ENCODE measurements at regions not wholly inside any gene's neighbourhood (a gene's known extent, or its start where the extent isn't known, plus 50 kb on each side); places are given as distances from the start of the nearest gene placed in this dataset.

GRCh38 chr2:134099273-134099672 is 154.6 kb upstream of the MGAT5 start:
- no peak overlapping the region for H2BK20ac ChIP-seq (ENCODE audit: low read length)
- H2BK15ac ChIP-seq (ENCODE audit: low read length), result no peak overlapping the region
- no peak overlapping the region for H3K23ac ChIP-seq (ENCODE audit: insufficient read length)
- no peak overlapping the region for H2BK5ac ChIP-seq (ENCODE audit: low read depth, low read length)
- no peaks in the 10 kb centered on the region for H3K79me2 ChIP-seq (ENCODE audit: control insufficient read depth in 1 of 2, insufficient read depth in 2 of 2, low read length in 2 of 2)
- no peaks in the 10 kb centered on the region for H3K79me1 ChIP-seq (ENCODE audit: low read depth, low read length)
- H4K8ac ChIP-seq (ENCODE audit: extremely low read depth, insufficient read depth, low read length), result no peak overlapping the region
- no peak overlapping the region for H2AK5ac ChIP-seq (ENCODE audit: low read depth, low read length)
- no peak overlapping the region for H3K4me2 ChIP-seq (ENCODE audit: insufficient read depth in 1 of 2, low read depth in 2 of 2, low read length in 2 of 2)
- no peak overlapping the region for H3K14ac ChIP-seq (ENCODE audit: insufficient read length)
- no peak overlapping the region for H4K91ac ChIP-seq (replicated peaks; ENCODE audit: insufficient read length, low read length)
- H2BK120ac ChIP-seq (replicated peaks; ENCODE audit: low read depth, low read length), result no peak overlapping the region
- no peaks in the 10 kb centered on the region for H4K20me1 ChIP-seq (replicated peaks in 1 of 2; ENCODE audit: control insufficient read depth in 1 of 2, insufficient read depth in 2 of 2, low read length in 2 of 2)
- POLR2A ChIA-PET (ENCODE audit: partially characterized antibody), result no interaction called here
- TF ChIP-seq BRCA1 (IDR thresholded peaks at IDR 0.05; ENCODE audit: low read depth, low read length) (no peak), EP300 (IDR thresholded peaks at IDR 0.05; ENCODE audit: borderline replicate concordance in 1 of 2, low read depth in 2 of 2, low read length in 2 of 2) (no peak)
- H3K4ac ChIP-seq (replicated peaks; ENCODE audit: insufficient read length, low read depth, low read length), result no peak overlapping the region
- H3K9ac ChIP-seq (replicated peaks in 1 of 4; ENCODE audit: extremely low read depth in 1 of 4, low read depth in 3 of 4, low read length in 3 of 4), result no peak overlapping the region
- H3K18ac ChIP-seq (ENCODE audit: extremely low read depth, low read length), result no peak overlapping the region
- no peak overlapping the region for H3K27ac ChIP-seq (ENCODE audit: low read depth, low read length)
- no peak overlapping the region for H2AFZ ChIP-seq (ENCODE audit: low read length)
- no peaks in the 10 kb centered on the region for H3K23me2 ChIP-seq (ENCODE audit: low read depth, low read length)
- no peaks in the 10 kb centered on the region for H3K4me1 ChIP-seq (replicated peaks in 1 of 4; ENCODE audit: control insufficient read depth in 3 of 4, insufficient read depth in 4 of 4, low read length in 3 of 4)
- no peaks in the 10 kb centered on the region for H3K9me3 ChIP-seq (ENCODE audit: insufficient read depth in 2 of 2, low read depth in 1 of 2, low read length in 1 of 2)
- 89% methylated on average over 1 of the region's 1 CpG; no CpG with 5 or more reads in 1 of the 2 experiments for WGBS, 2 experiments (ENCODE audit: extremely low coverage in 1 of 2, insufficient coverage in 1 of 2, insufficient read length in 1 of 2, insufficient replicate concordance in 2 of 2, low coverage in 1 of 2, low lambda C conversion rate in 2 of 2, missing lambda C conversion rate in 1 of 2)
- H3K56ac ChIP-seq (replicated peaks; ENCODE audit: insufficient read length, low read depth, low read length), result no peak overlapping the region
- FAIRE-seq (no peak), DNase-seq (ENCODE audit: low read depth in 1 of 2, low spot score in 2 of 2) (no peak)
- CTCF ChIA-PET (ENCODE audit: partially characterized antibody), result no interaction called here
- no peak overlapping the region for H3K4me3 ChIP-seq (ENCODE audit: extremely low read depth in 1 of 4, insufficient read depth in 2 of 4, low read depth in 3 of 4, low read length in 4 of 4)
- no peaks in the 10 kb centered on the region for H3K27me3 ChIP-seq (replicated peaks in 1 of 4; ENCODE audit: control insufficient read depth in 3 of 4, extremely low read depth in 1 of 4, insufficient read depth in 3 of 4, low read length in 3 of 4)
- H4K5ac ChIP-seq (ENCODE audit: insufficient read length, low read depth, low read length), result no peak overlapping the region
- no peaks in the 10 kb centered on the region for H3K36me3 ChIP-seq (ENCODE audit: control insufficient read depth in 2 of 4, insufficient read depth in 4 of 4, low read length in 3 of 4)
- H2BK12ac ChIP-seq (ENCODE audit: low read depth, low read length), result no peak overlapping the region

All from H1 (cell line).